Right forelimb (tissue), 1 donor: ENCODE measurements at regions not wholly inside any gene's neighbourhood (a gene's known extent, or its start where the extent isn't known, plus 50 kb on each side); places are given as distances from the start of the nearest gene placed in this dataset.

Experiments used
- DNase-seq: peaks from one replicate; pipeline ENCODE4 v3.0.0-alpha.2; 2018

DNA sequence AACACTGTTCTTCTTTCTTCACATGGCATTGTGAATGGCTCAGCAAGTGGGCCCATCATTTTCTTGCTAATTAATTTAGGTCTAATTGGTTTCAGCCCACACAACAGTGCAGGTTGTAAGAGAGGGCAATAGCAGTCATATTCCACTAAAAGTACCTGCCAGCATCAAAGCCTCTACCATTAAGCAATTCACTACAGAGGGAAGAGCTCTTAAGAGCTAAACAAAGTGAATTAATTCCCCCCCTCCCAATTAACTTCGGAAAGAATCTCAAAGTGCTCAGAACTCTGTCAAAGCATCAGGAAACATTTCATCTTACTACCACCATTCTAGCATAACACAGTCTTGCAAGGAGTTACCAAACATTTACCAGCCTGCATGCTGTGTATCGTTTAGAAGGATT is 133.9 kb upstream of the UBASH3B start:
- DNase-seq: no peak

DNA sequence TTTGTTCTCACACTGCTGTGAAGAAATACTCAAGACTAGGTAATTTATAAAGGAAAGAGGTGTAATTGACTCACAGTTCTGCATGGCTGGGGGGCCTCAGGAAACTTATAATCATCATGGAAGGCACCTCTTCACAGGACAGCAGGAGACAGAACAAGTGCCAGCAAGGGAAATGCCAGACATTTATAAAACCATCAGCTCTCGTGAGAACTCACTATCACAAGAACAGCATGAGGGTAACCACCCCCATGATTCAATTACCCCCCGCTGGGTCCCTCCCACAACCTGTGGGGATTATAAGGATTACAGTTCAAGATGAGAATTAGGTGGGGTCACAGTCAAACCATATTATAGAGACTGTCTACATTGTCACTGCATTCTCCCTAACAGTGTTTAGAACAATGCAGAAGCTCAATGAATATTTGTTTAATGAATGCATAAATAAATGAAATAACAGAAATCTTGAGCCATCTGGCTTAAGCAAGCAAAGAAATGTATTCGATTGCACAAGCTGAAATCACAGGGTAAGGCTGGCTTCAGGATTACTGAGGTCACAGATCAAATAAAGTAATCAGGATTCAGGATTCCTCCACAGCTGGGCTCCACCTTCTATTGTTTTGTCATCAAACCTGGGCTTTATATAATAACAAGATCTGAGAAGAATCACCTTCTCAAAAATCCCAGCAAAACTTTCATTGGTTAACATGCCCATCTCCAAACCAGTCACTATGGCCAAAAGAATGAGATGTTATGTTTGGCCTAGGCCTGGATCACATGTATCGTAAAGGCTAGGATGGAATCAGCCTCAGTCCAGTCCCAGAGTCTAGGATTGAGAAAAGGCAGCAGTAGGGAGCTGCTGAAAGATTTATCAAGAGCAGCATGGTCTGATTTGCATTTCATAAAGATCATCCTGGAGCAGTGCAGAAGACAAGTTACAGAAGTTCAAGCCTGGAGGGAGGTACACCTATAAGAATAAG is 137.8 kb upstream of the UBASH3B start:
- DNase-seq: no peak

DNA sequence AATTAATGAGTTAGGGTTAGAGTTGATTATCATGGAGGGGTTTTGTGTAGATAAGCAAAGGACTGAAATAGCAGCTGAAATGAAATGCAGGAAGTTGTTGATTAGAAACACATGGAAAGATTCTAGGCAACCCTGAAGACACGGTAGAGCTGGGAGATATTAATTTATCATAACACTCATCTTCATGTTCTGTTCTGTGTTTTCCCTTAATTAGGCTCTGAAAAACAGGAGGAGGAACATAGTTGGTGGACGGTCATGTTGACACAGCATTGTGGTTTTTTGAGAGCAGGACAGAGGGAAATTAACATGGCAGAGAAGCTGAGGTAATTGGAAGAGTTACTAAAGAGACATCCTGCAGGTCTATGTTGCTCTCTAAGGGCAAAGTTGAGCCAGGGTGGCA is 138.8 kb upstream of the UBASH3B start:
- no peak for DNase-seq

DNA sequence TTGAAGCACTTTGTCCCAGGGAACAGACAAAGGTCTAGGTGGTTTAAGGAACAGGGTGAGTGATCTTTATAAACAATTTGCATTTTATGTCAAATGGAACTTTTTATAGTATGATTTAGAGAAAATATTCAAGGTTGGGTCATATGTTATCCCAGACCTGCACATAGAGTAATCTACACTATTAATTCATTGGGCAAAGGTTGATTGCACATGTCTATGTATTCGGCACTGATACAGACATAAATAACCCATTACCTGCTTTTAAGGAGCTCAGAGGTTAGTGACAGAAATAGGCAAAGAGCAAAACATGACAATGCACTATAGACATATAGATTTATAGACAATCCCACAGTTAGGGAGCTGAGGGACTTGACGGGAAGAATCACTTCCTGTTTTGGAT is 141.5 kb upstream of the UBASH3B start:
- DNase-seq: no peak

DNA sequence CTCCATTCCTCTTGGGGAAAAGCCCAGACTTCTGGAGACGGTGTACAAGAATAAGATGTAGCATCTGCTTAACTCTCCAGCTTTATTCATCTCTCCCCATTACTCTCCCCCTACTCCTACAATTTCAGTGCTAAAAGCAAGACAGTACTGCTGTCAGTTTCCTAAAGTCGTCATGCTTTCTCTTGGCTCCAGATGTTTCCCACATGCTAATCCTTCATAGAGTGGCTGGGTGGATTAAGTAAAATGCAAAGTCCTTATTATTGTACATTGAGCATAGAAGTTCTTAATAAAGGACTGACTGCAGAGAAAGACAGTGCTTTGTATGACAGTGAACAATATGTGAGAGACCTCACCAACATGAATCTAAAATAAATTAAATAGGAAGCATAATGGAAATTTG is 142.2 kb upstream of the UBASH3B start:
- DNase-seq: no peak

DNA sequence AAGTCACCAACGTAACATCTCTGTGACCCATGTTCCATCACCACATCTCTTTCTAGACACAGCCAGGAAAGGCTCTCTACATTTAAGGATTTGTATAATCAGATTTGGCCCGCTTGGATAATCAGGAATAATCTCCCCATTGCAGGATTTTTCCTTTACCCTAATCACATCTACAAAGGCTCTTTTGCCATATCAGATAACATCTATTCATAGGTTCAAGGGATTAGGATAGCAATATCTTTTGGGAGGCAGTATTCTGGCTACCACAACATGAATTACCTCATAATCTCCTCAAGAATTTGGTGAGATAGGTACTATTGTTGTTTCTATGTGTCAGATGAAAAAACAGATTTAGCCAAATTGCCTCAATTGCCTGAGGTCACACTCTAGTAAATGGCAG is 142.8 kb upstream of the UBASH3B start:
- no peak for DNase-seq

DNA sequence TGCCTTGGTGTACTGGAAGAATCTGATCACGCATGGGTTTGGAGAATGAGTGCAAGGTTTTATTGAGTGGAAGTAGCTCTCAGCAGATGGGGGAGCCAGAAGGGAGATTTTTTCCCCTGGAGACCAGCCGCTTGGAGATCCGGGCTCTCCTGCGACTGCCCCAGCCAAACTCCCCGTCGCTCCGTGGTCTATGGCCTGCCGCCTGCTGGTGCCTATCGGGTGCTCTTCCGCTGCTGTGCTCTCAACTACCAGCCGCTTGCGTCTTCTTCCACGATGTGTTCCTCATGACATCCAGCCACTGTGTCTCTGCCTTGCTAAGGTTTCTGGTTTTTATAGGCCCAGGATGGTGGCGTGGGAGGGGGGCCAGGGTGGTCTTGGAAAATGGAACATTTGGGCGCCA is 145.6 kb upstream of the UBASH3B start:
- no peak for DNase-seq

DNA sequence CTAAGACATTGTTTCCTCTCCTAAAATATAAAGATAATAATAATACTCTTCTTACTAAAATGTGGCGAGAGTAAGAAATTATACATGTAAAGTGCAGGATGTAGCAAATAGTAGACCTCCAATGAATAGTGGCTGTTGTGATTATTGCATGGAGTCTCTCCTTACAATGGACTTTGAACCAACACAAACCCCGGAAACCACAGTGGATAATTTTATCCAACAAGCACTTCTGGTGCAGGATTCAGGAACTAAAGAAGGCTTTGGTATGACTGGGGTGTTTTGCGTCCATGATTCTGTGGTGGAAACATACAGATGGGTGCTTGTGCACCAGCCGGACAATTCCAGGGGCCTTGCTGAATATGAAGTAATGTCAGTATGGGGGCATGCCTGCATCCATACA is 146.4 kb upstream of the UBASH3B start:
- DNase-seq: no peak

DNA sequence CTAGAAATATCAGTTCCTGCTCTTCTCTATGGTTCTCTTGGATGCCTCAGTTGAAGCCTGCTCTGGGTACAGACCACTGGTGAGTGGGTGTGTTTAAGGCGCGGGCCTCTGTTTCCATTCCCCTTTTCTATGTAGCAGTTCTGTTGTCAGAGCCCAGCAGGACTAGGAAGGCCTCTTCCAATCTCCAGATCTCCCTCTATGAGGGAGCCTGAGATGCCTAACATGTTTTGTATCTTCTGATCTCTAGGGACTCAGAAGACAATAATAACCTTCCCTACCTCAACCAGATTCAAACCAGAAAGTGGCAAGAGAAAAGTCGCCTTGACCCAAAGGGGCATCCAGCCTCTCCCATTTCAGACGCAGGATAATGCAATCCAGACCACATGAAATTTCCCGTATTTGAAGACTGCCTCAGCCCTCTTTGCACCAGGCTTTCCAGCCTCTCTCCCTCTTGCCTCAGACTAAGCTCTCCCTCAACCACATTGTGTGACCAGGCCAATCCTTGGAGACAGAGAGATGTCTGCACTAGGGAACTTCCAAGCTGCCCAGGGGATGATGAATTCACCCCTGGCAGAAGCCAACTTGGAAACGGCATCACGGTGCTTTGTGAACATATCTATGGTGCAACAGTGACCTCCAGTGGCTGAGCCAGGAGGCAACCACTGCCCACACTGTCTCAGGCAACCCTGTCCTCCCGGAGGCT is 150.1 kb upstream of the UBASH3B start:
- DNase-seq: peak; percentile 89

DNA sequence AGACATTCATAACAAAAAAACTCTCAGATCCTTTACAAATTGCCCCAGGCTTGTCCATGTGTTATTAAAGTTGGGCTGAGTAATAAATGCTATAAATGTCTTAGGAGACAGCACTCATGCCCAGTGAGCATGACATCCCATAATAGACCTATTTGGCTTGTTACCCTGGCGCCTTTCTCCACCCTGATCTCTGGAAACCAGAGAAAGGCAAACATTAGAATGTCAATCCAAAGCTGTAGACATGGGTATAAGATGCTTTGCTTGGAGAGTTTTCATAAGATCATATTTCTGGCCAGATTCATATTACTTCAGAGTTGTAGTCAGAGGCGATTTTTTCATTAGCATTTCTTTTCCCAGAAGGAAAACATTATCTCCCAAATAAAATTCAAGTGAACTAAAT is 161.3 kb upstream of the UBASH3B start:
- DNase-seq: no peak

DNA sequence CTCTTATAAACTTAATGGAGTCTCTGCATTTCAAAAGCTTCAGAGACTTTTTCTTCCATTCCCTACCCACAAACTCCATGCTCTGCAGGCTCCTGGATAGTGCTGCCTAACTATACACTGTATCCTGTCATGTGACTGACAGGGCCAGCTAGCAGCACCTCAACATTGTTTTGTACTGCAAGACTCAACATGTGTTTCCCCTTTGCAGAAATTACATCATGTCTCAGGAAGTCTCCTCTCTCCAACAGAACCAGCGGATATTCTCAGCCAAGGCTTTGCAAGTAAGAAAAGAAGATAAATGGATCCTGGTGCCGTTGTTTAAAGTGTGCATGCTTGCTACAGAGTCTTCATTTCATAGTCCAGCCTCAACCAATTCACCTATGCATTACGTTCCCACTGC is 164.0 kb upstream of the UBASH3B start:
- DNase-seq: peak; percentile 45

DNA sequence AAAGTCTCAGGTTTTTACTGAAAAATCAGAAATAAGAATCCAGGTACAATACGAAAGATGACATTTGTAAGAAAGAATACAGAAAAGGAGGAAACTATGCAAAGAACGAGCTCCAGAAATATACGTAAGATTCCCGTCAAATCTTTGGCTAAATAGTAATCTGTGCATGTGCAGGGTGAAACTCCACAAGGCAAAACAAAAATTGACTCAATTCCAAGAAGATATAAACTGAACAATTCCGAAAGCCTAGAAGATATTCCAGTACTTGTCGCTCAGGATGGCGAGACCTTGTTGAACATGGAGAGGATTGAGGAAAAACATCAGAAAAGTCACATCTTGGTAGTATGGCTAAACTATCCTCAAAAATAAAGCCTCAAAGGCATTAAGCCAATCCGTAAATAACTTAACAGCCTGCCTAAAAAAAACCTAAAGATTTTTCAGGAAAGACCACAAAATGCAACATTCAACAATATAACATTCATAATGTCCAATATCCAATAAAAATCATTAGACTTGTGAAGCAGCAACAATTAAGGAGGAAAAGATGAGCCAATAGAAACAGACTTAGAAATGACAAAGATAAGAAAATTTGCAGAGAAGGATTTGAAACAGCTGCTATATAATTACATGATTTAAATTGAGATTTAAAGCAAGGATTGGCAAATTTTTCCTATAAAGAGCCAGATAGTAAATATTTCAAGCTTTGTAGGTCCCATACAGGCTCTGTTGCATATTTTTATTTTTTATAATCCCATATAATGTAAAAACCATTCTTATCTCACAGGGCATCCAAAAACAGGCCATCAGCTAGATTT is 166.4 kb upstream of the UBASH3B start:
- no peak for DNase-seq

DNA sequence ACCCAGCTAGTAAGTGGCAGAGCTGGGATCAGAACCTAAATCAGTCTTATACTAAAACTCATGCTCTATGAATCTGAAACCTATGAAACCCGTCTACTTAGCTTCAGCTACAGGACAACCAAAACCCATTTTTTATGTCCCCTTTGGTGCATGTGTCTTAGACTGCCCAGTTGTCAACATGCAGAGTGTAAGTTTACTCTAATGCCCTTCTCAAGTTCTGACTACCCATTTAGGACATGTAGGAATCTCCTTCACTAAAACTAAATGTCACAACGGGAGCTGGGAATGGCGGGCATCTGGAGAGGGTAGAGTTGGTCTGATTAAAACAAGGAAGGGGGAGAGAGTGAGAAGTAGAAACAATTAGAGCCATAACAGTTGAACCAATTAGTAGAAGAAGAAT is 167.9 kb upstream of the UBASH3B start:
- DNase-seq: no peak

DNA sequence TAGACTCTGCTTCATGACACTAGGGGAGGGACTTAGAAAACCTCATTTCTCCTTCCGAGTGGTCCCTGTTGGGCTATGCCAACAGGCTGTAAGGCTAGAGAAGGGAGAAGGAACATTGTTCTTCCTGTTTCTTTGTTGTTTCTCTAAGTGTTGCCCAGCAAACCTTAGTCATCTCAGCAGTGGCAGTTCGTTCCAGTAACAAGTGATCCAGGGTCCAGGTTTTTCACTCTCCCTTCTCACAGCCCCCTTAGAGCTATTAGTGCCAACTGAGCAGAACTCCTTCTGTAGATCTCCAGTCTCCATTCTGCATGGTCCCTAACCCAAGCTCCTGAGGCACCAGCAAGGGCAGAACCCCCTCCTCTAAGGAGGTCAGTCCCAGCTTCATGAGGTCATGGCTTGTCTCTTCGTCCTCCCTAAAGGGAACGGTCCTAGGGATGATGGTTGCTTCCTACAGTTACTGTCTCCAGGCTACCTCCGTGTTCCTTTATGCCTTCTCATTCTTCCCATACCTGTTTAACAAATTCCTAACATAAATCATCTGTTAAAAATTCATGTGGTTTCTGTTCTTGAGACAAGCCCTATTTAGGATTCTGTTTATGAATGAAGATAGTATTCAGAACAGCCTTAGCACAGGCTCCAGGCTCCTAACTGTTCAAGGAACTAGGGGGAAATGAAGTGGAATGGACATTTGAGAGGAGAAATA is 168.6 kb upstream of the UBASH3B start:
- DNase-seq: no peak

DNA sequence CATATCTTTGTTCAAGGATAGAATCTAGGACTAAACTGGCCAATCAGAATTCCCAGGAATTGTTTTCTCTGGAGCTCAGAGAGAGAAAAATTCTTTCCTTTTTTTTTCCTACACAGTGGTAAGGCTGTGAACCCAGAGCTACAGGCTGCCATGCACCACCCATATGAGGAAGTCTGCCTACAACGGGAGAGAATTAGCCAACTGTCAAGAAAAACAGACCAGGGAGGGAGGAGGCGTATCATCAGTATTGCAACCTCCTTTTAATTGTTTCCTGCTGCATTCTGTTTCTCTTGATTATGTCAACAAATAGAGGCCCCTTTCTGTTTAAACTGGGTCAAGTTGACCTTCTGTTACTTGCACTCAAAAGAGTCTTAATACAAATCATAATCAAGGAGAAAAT is 176.5 kb upstream of the UBASH3B start:
- no peak for DNase-seq

DNA sequence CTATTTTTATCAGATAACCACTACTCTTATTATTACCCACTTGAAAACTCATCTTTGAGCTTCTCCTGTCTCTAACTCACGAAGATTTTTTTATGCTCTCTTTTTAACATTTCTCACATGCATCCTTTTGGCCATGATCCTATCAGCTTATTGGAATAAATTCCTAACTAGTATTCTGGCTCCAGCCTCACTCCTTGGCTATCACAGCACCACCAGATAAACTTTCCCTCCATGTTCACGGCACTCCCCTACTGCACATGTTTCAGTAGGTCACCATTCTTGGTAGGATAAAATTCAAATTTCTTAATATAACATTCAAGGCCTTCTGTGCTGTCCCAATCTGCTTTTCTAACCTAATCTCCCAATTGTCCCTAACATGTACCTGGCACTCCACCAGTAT is 186.6 kb upstream of the UBASH3B start:
- no peak for DNase-seq

DNA sequence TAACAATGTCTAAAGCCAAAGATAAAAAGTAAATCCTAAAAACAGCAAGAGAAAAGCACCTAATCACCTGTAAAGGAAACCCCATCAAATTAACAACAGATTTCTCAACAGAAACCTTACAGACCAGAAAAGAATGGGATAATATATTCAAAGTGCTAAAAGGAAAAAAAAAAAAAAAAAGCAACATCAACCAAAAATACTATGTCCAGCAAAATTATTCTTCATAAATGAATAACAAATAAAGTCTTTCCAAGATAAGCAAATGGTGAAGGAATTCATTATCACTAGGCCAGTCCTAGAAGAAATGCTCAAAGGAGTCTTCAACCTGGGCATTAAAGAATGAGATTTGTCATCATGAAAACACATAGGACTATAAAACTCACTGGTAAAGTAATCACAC is 192.0 kb upstream of the UBASH3B start:
- DNase-seq: no peak

DNA sequence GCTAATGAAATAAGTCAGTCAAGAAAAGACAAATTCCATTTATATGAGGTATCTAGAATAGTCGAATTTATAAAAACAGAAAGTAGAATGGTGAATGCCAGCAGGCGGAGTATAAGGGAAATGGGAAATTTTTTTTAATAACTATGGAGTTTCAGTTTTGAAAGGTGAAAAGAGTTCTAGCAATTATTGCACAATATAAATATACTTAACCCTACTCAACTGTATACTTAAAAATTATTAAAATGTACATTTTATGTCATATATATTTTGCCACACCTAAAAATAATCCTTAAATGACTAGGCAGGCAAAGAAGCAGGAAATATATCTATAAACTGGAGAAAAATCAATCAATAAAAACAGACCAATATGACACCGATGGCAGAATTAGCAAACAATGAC is 196.5 kb upstream of the UBASH3B start:
- DNase-seq: no peak

DNA sequence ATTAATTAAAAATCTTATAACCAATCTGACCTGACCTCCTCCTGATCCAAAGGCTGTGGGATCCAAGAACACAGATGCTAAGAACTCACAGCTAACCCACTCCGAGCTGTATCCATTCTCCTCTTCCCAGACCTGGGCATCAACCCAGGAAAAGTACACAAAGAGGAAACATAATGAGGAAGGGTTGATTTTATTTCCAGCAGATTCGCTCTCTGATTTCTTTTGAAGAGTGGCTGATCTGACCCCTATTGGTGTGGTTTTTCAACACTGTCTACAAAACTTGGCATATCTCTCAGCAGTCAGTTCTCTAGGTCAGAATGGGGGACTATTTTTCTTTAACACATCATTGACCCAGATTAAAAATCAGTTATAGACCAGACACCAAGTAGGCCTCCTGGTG is 201.9 kb upstream of the UBASH3B start:
- DNase-seq: no peak

DNA sequence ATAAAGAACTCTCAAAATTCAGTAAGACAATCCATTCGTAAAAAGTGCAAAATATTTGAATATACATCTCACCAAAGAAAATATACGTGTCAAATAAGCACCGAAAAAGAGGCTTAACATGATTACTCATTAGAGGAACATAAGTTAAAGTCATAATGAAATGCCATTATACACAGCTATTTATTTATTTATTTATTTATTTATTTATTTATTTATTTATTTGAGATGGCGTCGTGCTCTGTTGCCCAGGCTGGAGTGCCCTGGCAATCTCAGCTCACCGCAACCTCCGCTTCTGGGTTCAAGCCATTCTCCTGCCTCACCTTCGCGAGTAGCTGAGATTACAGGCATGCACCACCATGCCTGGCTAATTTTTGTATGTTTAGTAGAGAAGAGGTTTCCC is 203.6 kb upstream of the UBASH3B start:
- no peak for DNase-seq

DNA sequence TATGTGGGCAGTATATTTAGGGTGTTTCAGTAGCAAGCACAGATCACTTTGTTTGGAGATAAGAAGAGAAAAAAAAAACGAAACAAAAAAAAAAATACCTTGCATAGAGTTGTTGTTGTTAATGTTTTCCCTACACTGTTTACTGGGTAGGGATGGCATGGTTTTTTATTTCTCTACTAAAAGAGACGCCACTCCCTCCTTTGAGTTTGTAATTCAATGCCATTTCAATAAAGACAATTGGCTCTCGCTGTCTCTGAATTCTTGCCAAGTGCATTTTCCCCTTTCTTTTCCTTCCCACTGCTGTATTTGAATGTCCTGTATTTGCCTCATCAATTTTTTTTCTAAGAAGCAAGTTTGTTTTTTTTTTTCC is 213.9 kb upstream of the UBASH3B start:
- DNase-seq: no peak

DNA sequence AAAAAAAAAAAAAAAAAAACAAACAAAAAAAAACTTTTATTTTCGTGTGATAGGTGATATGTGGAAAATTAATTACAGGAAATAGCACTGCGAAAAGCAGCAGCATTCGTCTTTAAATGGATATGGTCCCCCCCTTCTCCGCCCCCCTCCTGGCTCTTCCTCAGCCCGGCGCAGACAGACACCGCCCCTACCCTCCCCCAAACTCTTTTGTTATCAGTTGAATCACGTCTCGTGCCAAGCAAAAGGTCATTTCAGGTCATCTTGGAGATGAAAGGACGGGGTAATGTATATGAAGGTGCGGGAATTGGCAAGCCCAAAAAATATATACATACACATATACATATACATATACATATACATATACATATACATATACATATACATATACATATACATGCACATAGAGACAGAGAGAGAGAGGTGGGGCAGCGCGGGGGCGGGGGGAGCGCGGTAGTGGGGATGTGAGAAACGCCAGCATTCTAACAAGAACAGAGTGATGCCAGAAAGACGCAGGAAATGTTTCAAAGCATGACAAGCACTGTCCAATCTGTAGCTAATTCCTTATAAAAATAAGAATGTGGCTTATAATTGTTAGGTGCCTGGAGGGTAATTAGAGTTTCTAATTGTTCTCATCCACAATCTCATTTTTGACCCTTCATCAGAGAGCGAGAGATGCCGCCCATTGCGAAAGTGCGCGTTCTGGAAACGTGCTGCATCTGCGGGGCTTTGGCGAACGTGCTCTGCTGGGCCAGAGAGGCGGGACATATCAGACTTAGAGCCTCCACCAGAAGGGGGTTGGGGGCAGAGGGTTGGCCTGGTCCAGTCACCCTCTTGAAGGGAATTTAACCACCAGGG is 214.5 kb upstream of the UBASH3B start:
- DNase-seq: peak; percentile 60
